NCI-H748 treated with DMSO at 0.1 percent for 48 hours (cell line): ENCODE measurements at regions not wholly inside any gene's neighbourhood (a gene's known extent, or its start where the extent isn't known, plus 50 kb on each side); places are given as distances from the start of the nearest gene placed in this dataset.

Source experiments
- DNase-seq: peaks from one replicate; lab custom pipeline; 2025; lab: John Stamatoyannopoulos, UW

GRCh38 chr22:23410411-23410810 lies 169.7 kb downstream of the IGLL1 start:
- no peak for DNase-seq

- no peak for DNase-seq
Observed at GRCh38 chr22:23409976-23410375, 170.1 kb downstream of the IGLL1 start.

GRCh38 chr22:23408321-23408720 lies 171.8 kb downstream of the IGLL1 start:
- no peak for DNase-seq

- DNase-seq, result no peak
Observed at GRCh38 chr22:23405366-23405851, 174.7 kb downstream of the IGLL1 start.

GRCh38 chr22:23404689-23405365 lies 175.3 kb downstream of the IGLL1 start:
- no peak for DNase-seq

GRCh38 chr22:23403720-23404688 lies 176.1 kb downstream of the IGLL1 start:
- no peak for DNase-seq

- no peak for DNase-seq
Observed at GRCh38 chr22:23403152-23403719, 176.9 kb downstream of the IGLL1 start.

GRCh38 chr22:23402275-23403151 lies 177.6 kb downstream of the IGLL1 start:
- peak; percentile 69 for DNase-seq

GRCh38 chr22:23401910-23402274 lies 178.2 kb downstream of the IGLL1 start:
- no peak for DNase-seq

- DNase-seq, result no peak
Observed at GRCh38 chr22:23401111-23401909, 178.8 kb downstream of the IGLL1 start.

- DNase-seq, result no peak
Observed at GRCh38 chr22:23400286-23400981, 179.7 kb downstream of the IGLL1 start.

GRCh38 chr22:23399367-23400285 lies 180.5 kb downstream of the IGLL1 start:
- DNase-seq, result no peak

- DNase-seq, result no peak
Observed at GRCh38 chr22:23398701-23399366, 181.3 kb downstream of the IGLL1 start.

- no peak for DNase-seq
Observed at GRCh38 chr22:23397613-23398567, 182.2 kb downstream of the IGLL1 start.

- DNase-seq, result no peak
Observed at GRCh38 chr22:23397008-23397612, 183.0 kb downstream of the IGLL1 start.

- no peak for DNase-seq
Observed at GRCh38 chr22:23396362-23397007, 183.6 kb downstream of the IGLL1 start.
